OCI-LY3 (cell line): ENCODE measurements at regions not wholly inside any gene's neighbourhood (a gene's known extent, or its start where the extent isn't known, plus 50 kb on each side); places are given as distances from the start of the nearest gene placed in this dataset.
"Not testable (repeated sequence)": the region's sequence is repeated elsewhere in the genome, so short reads cannot be mapped to it uniquely, and the experiment has no call there.

Experiments used
- EZH2phosphoT487 ChIP-seq: fragments of 200-600 bp; shearing (Covaris generic); IDR thresholded peaks from 2 replicates; pipeline ENCODE4 v1.6.1; 2018; ENCODE audit warnings: antibody characterized with exemption, mixed run types, low read depth
- TF ChIP-seq, protein P1 (sequence below): fragments of 200-600, 300-600 bp; sonication (generic); IDR thresholded peaks from 2 replicates; pipeline ENCODE4 v1.5.1; 2014; ENCODE audit warnings: antibody characterized with exemption, low read length, low read depth

GRCh38 chr9:62863319-62863718 is 1673.5 kb downstream of the SPATA31A7 start:
- TF ChIP-seq, protein P1, sequence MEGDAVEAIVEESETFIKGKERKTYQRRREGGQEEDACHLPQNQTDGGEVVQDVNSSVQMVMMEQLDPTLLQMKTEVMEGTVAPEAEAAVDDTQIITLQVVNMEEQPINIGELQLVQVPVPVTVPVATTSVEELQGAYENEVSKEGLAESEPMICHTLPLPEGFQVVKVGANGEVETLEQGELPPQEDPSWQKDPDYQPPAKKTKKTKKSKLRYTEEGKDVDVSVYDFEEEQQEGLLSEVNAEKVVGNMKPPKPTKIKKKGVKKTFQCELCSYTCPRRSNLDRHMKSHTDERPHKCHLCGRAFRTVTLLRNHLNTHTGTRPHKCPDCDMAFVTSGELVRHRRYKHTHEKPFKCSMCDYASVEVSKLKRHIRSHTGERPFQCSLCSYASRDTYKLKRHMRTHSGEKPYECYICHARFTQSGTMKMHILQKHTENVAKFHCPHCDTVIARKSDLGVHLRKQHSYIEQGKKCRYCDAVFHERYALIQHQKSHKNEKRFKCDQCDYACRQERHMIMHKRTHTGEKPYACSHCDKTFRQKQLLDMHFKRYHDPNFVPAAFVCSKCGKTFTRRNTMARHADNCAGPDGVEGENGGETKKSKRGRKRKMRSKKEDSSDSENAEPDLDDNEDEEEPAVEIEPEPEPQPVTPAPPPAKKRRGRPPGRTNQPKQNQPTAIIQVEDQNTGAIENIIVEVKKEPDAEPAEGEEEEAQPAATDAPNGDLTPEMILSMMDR, result not testable (repeated sequence)
- not testable (repeated sequence) for TF ChIP-seq EZH2phosphoT487
